K562 (cell line): ENCODE measurements at regions not wholly inside any gene's neighbourhood (a gene's known extent, or its start where the extent isn't known, plus 50 kb on each side); places are given as distances from the start of the nearest gene placed in this dataset.

Source experiments
- ATAC-seq: fragments of 200-7000 bp; cut with Tn5 transposase; 3 replicates; pipeline ENCODE4 v1.9.1; 2020; ENCODE audit warnings: moderate library complexity
- BruUV-seq: library from RNA; stranded (reverse); fragments of 400-500 nt; replicated peaks from 2 replicates; lab custom pipeline; 2021; lab: Mats Ljungman, UMichigan
- CTCF ChIA-PET: fragments of 300-600 bp; formaldehyde crosslinking; extraction: SDS; loops from one replicate; lab custom pipeline; 2021; ENCODE audit warnings: low intra/inter-chr PET ratio; lab: Yijun Ruan, JAX
- POLR2A ChIA-PET: fragments of 300-600, 350-650 bp; sonication (Branson Sonifier 250); formaldehyde crosslinking; extraction: SDS; loops from one replicate; lab custom pipeline; 2021; ENCODE audit warnings: antibody characterized with exemption, inconsistent platforms; lab: Yijun Ruan, JAX
- DNase-seq, 4 experiments: peaks; one replicate each; pipeline versions ENCODE4 v3.0.0 to v3.0.0-alpha.2; 2011 to 2018; ENCODE audit warnings: low spot score in 3 of 4, mixed read lengths in 3 of 4; ENCODE audit errors: extremely low read depth in 1 of 4
- FAIRE-seq: peaks from 2 replicates; lab custom pipeline; 2011; peaks lifted over from hg19 to GRCh38; lab: Jason Lieb, UNC
- H2AFZ ChIP-seq: 2 replicates; pipeline ENCODE4 v1.6.0; 2011; ENCODE audit warnings: low read depth, low read length, control low read depth, inconsistent platforms
- H3K27ac ChIP-seq: fragments of 200-600 bp; 3 replicates; pipeline ENCODE4 v1.8.0; 2011; ENCODE audit warnings: low read depth, mild to moderate bottlenecking, control low read depth, inconsistent platforms, low read length, moderate library complexity, mixed read lengths; ENCODE audit errors: extremely low read depth
- H3K27me3 ChIP-seq, 2 experiments: fragments of 300-600 bp in 1 of 2; 2 replicates in 1 of 2; 3 replicates in 1 of 2; pipeline versions ENCODE4 v1.6.0 to v1.8.0; 2011; ENCODE audit warnings: inconsistent platforms in 2 of 2, low read length in 2 of 2, mild to moderate bottlenecking in 1 of 2, mixed read lengths in 1 of 2, moderate library complexity in 1 of 2; ENCODE audit not compliant: control insufficient read depth in 2 of 2, insufficient read depth in 2 of 2
- H3K36me3 ChIP-seq: fragments of 300-600 bp; 3 replicates; pipeline ENCODE4 v1.8.0; 2011; ENCODE audit warnings: mild to moderate bottlenecking, low read length, inconsistent platforms; ENCODE audit not compliant: control insufficient read depth, insufficient read depth
- H3K4me1 ChIP-seq, 2 experiments: fragments of 200-600 bp in 1 of 2; replicated peaks in 1 of 2; 2 replicates in 1 of 2; 3 replicates in 1 of 2; pipeline versions ENCODE4 v1.5.1 to v1.8.0; 2011; ENCODE audit warnings: inconsistent platforms in 2 of 2, low read length in 2 of 2, mild to moderate bottlenecking in 1 of 2, mixed read lengths in 1 of 2, moderate library complexity in 1 of 2; ENCODE audit not compliant: control insufficient read depth in 2 of 2, insufficient read depth in 2 of 2
- H3K4me2 ChIP-seq: 2 replicates; pipeline ENCODE4 v1.6.1; 2011; ENCODE audit warnings: low read length, control low read depth, inconsistent platforms, mixed read lengths; ENCODE audit not compliant: insufficient read depth
- H3K4me3 ChIP-seq: fragments of 200-600 bp; sonication (generic), shearing (Covaris generic); 2 replicates; pipeline ENCODE4 v1.5.1; 2016; ENCODE audit warnings: control low read depth, inconsistent platforms
- H3K79me2 ChIP-seq: fragments of 200-600 bp; 3 replicates; pipeline ENCODE4 v1.8.0; 2011; ENCODE audit warnings: low read length, inconsistent platforms; ENCODE audit not compliant: control insufficient read depth, insufficient read depth
- H3K9ac ChIP-seq, 2 experiments: 2 replicates each; pipeline versions ENCODE4 v1.6.0 to v1.6.1; 2011; ENCODE audit warnings: low read depth in 2 of 2, low read length in 2 of 2, control low read depth in 1 of 2, inconsistent platforms in 1 of 2, mild to moderate bottlenecking in 1 of 2, mixed read lengths in 1 of 2; ENCODE audit not compliant: insufficient read depth in 1 of 2
- H3K9me1 ChIP-seq: one replicate; pipeline ENCODE4 v1.6.0; 2011; ENCODE audit warnings: inconsistent platforms, mild to moderate bottlenecking, low read length, moderate library complexity; ENCODE audit not compliant: control insufficient read depth, insufficient read depth
- H3K9me3 ChIP-seq: replicated peaks from 2 replicates; pipeline ENCODE4 v1.5.1; 2011; ENCODE audit warnings: low read depth, low read length, inconsistent platforms; ENCODE audit not compliant: control insufficient read depth, insufficient read depth
- H4K20me1 ChIP-seq: replicated peaks from 2 replicates; pipeline ENCODE4 v1.6.1; 2011; ENCODE audit warnings: low read length, inconsistent platforms, mixed read lengths; ENCODE audit not compliant: control insufficient read depth, insufficient read depth
- ARID3B ChIP-seq: fragments of 250-450 bp; sonication (Bioruptor Pico); IDR thresholded peaks from 2 replicates; pipeline ENCODE4 v1.4.0; 2020; ENCODE audit warnings: borderline replicate concordance
- ARID4B ChIP-seq: sonication (generic); formaldehyde crosslinking; IDR thresholded peaks from 2 replicates; pipeline ENCODE4 v1.8.0; 2022; ENCODE audit warnings: mild to moderate bottlenecking, missing genetic modification reagents
- ATF1 ChIP-seq, 2 experiments: fragments of 450-650 bp in 1 of 2; IDR thresholded peaks; 2 replicates each; pipeline ENCODE4 v1.6.1; 2016; ENCODE audit warnings: missing compliant biosample characterization in 1 of 2, missing genetic modification characterization in 1 of 2
- DPF2 ChIP-seq: fragments of 450-650 bp; IDR thresholded peaks from 2 replicates; pipeline ENCODE4 v1.6.1; 2016
- EP400 ChIP-seq: fragments of 450-650 bp; IDR thresholded peaks from 2 replicates; pipeline ENCODE4 v1.6.1; 2017; ENCODE audit warnings: antibody characterized with exemption, mild to moderate bottlenecking, moderate library complexity
- JUND ChIP-seq, 2 experiments: IDR thresholded peaks; 2 replicates in 1 of 2; 3 replicates in 1 of 2; pipeline ENCODE4 v1.6.1; 2011; ENCODE audit warnings: borderline replicate concordance in 2 of 2, low read depth in 2 of 2, low read length in 2 of 2, improper control_type of control experiment in 1 of 2, missing biosample characterization in 1 of 2, missing genetic modification characterization in 1 of 2, missing genetic modification reagents in 1 of 2
- L3MBTL2 ChIP-seq: fragments of 450-650 bp; IDR thresholded peaks from 2 replicates; pipeline ENCODE4 v1.6.1; 2016; ENCODE audit warnings: mild to moderate bottlenecking, moderate library complexity
- NFXL1 ChIP-seq: fragments of 450-650 bp; formaldehyde crosslinking; IDR thresholded peaks from 2 replicates; pipeline ENCODE4 v1.4.0; 2021; ENCODE audit warnings: mild to moderate bottlenecking
- TAF1 ChIP-seq: IDR thresholded peaks from 2 replicates; pipeline ENCODE4 v1.6.1; 2011; ENCODE audit warnings: mild to moderate bottlenecking, low read length, moderate library complexity; ENCODE audit not compliant: insufficient read depth, control insufficient read depth, severe bottlenecking; ENCODE audit errors: extremely low read depth
- TFAP4 ChIP-seq: sonication (generic); formaldehyde crosslinking; IDR thresholded peaks from 2 replicates; pipeline ENCODE4 v1.8.0; 2022; ENCODE audit warnings: missing genetic modification reagents, mild to moderate bottlenecking, moderate library complexity, borderline replicate concordance
- WGBS: fragments of 100-300 bp; shearing (Covaris generic); methylation state at CpG from one replicate; pipeline ENCODE4 v1.1.6; 2016; ENCODE audit warnings: low coverage, mixed read lengths; ENCODE audit not compliant: insufficient coverage; ENCODE audit errors: missing lambda C conversion rate; 5-methylcytosine and 5-hydroxymethylcytosine counted together
- in situ Hi-C: fragments of 300-500 bp; cut with MboI; formaldehyde crosslinking; loops from 4 replicates; pipeline ENCODE4 v1.15.0; 2018; ENCODE audit warnings: inconsistent platforms, mixed read lengths
- intact Hi-C: fragments of 100-400 bp; cut with micrococcal nuclease; formaldehyde crosslinking; loops from 2 replicates; pipeline ENCODE4 v1.14.2; 2022

- TF ChIP-seq EP400 (no peak), TFAP4 (CRISPR knock-in tag) (no peak), ATF1 (CRISPR knock-in tag; IDR thresholded peaks at IDR 0.05) (no peak), ATF1 (tag; IDR thresholded peaks at IDR 0.05) (no peak), NFXL1 (CRISPR knock-in tag) (no peak), ARID3B (CRISPR knock-in tag) (no peak), JUND (IDR thresholded peaks at IDR 0.05; ENCODE audit: borderline replicate concordance, low read depth, low read length) (no peak), JUND (tag; IDR thresholded peaks at IDR 0.05; ENCODE audit: borderline replicate concordance, low read depth, low read length) (no peak), ARID4B (CRISPR knock-in tag) (no peak), DPF2 (no peak), TAF1 (no peak), L3MBTL2 (no peak)
- TF ChIP-seq, all 486 proteins: peak for 0
- intact Hi-C loops, result no loop called here
- in situ Hi-C loops, result no loop called here
- DNase-seq (no peak), FAIRE-seq (no peak), ATAC-seq (no peak)
- CTCF ChIA-PET, result no interaction called here
- Histone ChIP-seq H2AFZ (no peak overlapping the region), H3K4me3 (no peak overlapping the region), H3K4me2 (no peak overlapping the region), H3K9ac (no peak overlapping the region), H3K27me3 (peaks cover 0 to 20% of the 10 kb centered on the region in 2 experiments; a peak in 3 of 5 replicates), H4K20me1 (no peaks in the 10 kb centered on the region), H3K79me2 (no peaks in the 10 kb centered on the region), H3K9me1 (no peaks in the 10 kb centered on the region), H3K36me3 (no peaks in the 10 kb centered on the region), H3K4me1 (no peaks in the 10 kb centered on the region; a peak in 1 of 5 replicates), H3K9me3 (no peaks in the 10 kb centered on the region), H3K27ac (no peak overlapping the region)
- WGBS, result 2% methylated on average over 9 of the region's 15 CpGs
- POLR2A ChIA-PET, result no interaction called here
- BruUV-seq, result no TSS peak
Measured at GRCh38 chrX:52577464-52578173, 60.8 kb upstream of the XAGE1B start.
